Endothelial cell of umbilical vein (primary cell): ENCODE measurements at regions not wholly inside any gene's neighbourhood (a gene's known extent, or its start where the extent isn't known, plus 50 kb on each side); places are given as distances from the start of the nearest gene placed in this dataset.

Experiments used
- BruUV-seq: library from RNA; stranded (reverse); fragments of 400-500 nt; replicated peaks from 2 replicates; lab custom pipeline; 2021; lab: Mats Ljungman, UMichigan
- CTCF ChIA-PET: fragments of 300-600, 350-600 bp; sonication (Branson Sonifier 250); formaldehyde crosslinking; loops from one replicate; lab custom pipeline; 2021; ENCODE audit warnings: antibody characterized with exemption, inconsistent platforms; lab: Charles Lee
- POLR2A ChIA-PET: fragments of 300-600, 350-600 bp; sonication (Branson Sonifier 250); formaldehyde crosslinking; loops from one replicate; lab custom pipeline; 2021; ENCODE audit warnings: antibody characterized with exemption, inconsistent platforms; lab: Charles Lee
- DNase-seq: peaks from one replicate; pipeline ENCODE4 v3.0.0-alpha.2; 2011; ENCODE audit warnings: low read depth, low spot score
- FAIRE-seq: peaks from 2 replicates; lab custom pipeline; 2011; peaks lifted over from hg19 to GRCh38; lab: Jason Lieb, UNC
- H2AFZ ChIP-seq: 2 replicates; pipeline ENCODE4 v1.6.0; 2012; ENCODE audit warnings: low read depth, low read length, control low read depth, inconsistent platforms
- H3K27ac ChIP-seq: 2 replicates; pipeline ENCODE4 v1.5.1; 2011; ENCODE audit warnings: low read depth, mild to moderate bottlenecking, control low read depth, low read length, moderate library complexity; ENCODE audit not compliant: insufficient read depth
- H3K27me3 ChIP-seq, 2 experiments: 2 replicates each; pipeline versions ENCODE4 v1.6.0 to v1.6.1; 2011; ENCODE audit warnings: low read length in 2 of 2, mixed read lengths in 1 of 2; ENCODE audit not compliant: control insufficient read depth in 2 of 2, insufficient read depth in 2 of 2
- H3K36me3 ChIP-seq, 2 experiments: 2 replicates in 1 of 2; 3 replicates in 1 of 2; pipeline ENCODE4 v1.5.1; 2011; ENCODE audit warnings: low read length in 2 of 2, mild to moderate bottlenecking in 1 of 2, moderate library complexity in 1 of 2; ENCODE audit not compliant: control insufficient read depth in 2 of 2, insufficient read depth in 2 of 2; ENCODE audit errors: extremely low read depth in 1 of 2
- H3K4me1 ChIP-seq: 3 replicates; pipeline ENCODE4 v1.5.1; 2011; ENCODE audit warnings: mild to moderate bottlenecking, low read length; ENCODE audit not compliant: control insufficient read depth, insufficient read depth; ENCODE audit errors: extremely low read depth
- H3K4me2 ChIP-seq: 2 replicates; pipeline ENCODE4 v1.6.1; 2011; ENCODE audit warnings: low read length, control low read depth, mixed read lengths; ENCODE audit not compliant: insufficient read depth
- H3K4me3 ChIP-seq, 3 experiments: fragments of 200-600 bp in 1 of 3; sonication (generic), shearing (Covaris generic) in 1 of 3; replicated peaks in 1 of 3; 2 replicates each; pipeline ENCODE4 v1.5.1; 2011 to 2016; ENCODE audit warnings: control low read depth in 3 of 3, low read length in 3 of 3, mild to moderate bottlenecking in 2 of 3, inconsistent platforms in 1 of 3, low read depth in 1 of 3, moderate library complexity in 1 of 3; ENCODE audit not compliant: insufficient read depth in 1 of 3
- H3K79me2 ChIP-seq: 2 replicates; pipeline ENCODE4 v1.6.0; 2012; ENCODE audit warnings: low read length, inconsistent platforms; ENCODE audit not compliant: control insufficient read depth, insufficient read depth
- H3K9ac ChIP-seq: replicated peaks from 2 replicates; pipeline ENCODE3; 2011; ENCODE audit warnings: low read length, control low read depth; ENCODE audit not compliant: insufficient read depth; ENCODE audit errors: extremely low read depth
- H3K9me1 ChIP-seq: replicated peaks from 3 replicates; pipeline ENCODE4 v1.6.0; 2011; ENCODE audit warnings: mild to moderate bottlenecking, low read length; ENCODE audit not compliant: control insufficient read depth, insufficient read depth; ENCODE audit errors: extremely low read depth
- H3K9me3 ChIP-seq: replicated peaks from 2 replicates; pipeline ENCODE4 v1.5.1; 2012; ENCODE audit warnings: low read length, inconsistent platforms; ENCODE audit not compliant: control insufficient read depth, insufficient read depth
- H4K20me1 ChIP-seq: replicated peaks from 2 replicates; pipeline ENCODE3; 2011; ENCODE audit warnings: mild to moderate bottlenecking, low read length; ENCODE audit not compliant: control insufficient read depth, insufficient read depth; ENCODE audit errors: extremely low read depth
- EZH2 ChIP-seq: IDR thresholded peaks from 2 replicates; pipeline ENCODE4 v1.6.1; 2012; ENCODE audit warnings: borderline replicate concordance, low read depth, mild to moderate bottlenecking, moderate library complexity, low read length, inconsistent platforms; ENCODE audit not compliant: severe bottlenecking
- FOS ChIP-seq: IDR thresholded peaks from 2 replicates; pipeline ENCODE4 v1.6.1; 2011; ENCODE audit warnings: mild to moderate bottlenecking, low read length, moderate library complexity, borderline replicate concordance; ENCODE audit not compliant: insufficient read depth
- GATA2 ChIP-seq: IDR thresholded peaks from 2 replicates; pipeline ENCODE4 v1.7.0; 2011; ENCODE audit warnings: low read depth, mild to moderate bottlenecking, moderate library complexity, mixed read lengths, low read length; ENCODE audit not compliant: insufficient read length, insufficient read depth
- dilution Hi-C: fragments of 300-500 bp; cut with MboI; formaldehyde crosslinking; loops from one replicate; pipeline ENCODE4 v1.15.0; 2019; ENCODE audit warnings: low sequenced_read_pairs; ENCODE audit not compliant: extremely low pct_ligation_motif_present
- intact Hi-C: fragments of 100-400 bp; cut with micrococcal nuclease; formaldehyde crosslinking; loops from one replicate; pipeline ENCODE4 v1.10.0; 2022

DNA sequence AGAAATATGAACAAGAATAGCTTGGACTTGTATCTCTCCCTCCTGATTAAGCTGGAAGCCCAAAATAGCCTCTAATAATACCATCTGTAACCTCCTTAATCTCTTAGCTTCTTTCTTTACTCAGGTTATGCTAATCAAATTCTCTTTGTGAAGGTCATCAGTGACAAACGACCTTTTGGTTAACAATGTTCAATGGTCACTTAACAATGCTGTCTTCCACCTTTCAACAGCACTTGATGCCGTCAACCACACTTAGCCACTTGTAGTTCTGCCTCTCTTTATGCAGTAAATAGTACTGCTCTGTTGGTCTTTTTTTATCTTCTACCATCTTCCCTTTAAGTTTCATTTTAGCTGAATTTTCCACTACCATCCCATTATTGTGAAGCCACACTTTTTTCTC is 476.6 kb upstream of the TGFBR2 start:
- Histone ChIP-seq H2AFZ (no peak overlapping the region), H3K9me1 (no peaks in the 10 kb centered on the region), H3K27me3 (no peaks in the 10 kb centered on the region), H3K36me3 (no peaks in the 10 kb centered on the region), H3K4me3 (no peak overlapping the region), H3K4me2 (no peak overlapping the region), H3K9ac (no peak overlapping the region), H3K9me3 (no peaks in the 10 kb centered on the region), H4K20me1 (no peaks in the 10 kb centered on the region), H3K27ac (no peak overlapping the region), H3K79me2 (no peaks in the 10 kb centered on the region), H3K4me1 (no peaks in the 10 kb centered on the region)
- CTCF ChIA-PET, result interaction anchor here (0.7 kb wide), 1 partner anchor 27 kb away, joined by 3 read pairs; no protein-coding TSS in a partner anchor
- POLR2A ChIA-PET, result no interaction called here
- intact Hi-C loops, result no loop called here
- DNase-seq (no peak), FAIRE-seq (no peak)
- no TSS peak for BruUV-seq
- dilution Hi-C loops, result no loop called here
- TF ChIP-seq FOS (no peak), EZH2 (no peak)

DNA sequence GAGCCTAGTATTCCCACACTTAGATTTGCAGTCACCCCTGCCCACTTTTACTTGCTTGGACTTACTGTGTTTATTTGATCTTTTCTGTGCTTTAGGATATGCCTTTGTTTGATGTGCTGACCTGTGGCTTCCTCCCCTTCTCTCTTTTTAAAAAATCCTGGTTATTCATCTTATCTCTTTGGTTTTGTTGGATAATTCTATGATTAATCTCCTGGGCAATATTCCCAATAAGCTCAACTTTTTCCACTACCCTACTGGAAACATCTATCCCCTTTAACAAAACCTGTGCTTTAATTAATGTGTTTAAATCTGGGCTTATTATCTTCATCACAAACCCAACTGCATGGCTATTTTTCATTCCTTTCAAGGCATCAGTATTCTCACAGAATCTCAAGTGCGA is 476.0 kb upstream of the TGFBR2 start:
- TF ChIP-seq GATA2 (no peak), EZH2 (no peak)
- Histone ChIP-seq H3K9me3 (no peaks in the 10 kb centered on the region), H3K9ac (no peak overlapping the region), H3K4me1 (no peaks in the 10 kb centered on the region), H3K9me1 (no peaks in the 10 kb centered on the region), H3K4me2 (no peak overlapping the region), H3K79me2 (no peaks in the 10 kb centered on the region), H3K4me3 (no peak overlapping the region), H4K20me1 (no peaks in the 10 kb centered on the region), H2AFZ (no peak overlapping the region), H3K36me3 (no peaks in the 10 kb centered on the region), H3K27ac (no peak overlapping the region), H3K27me3 (no peaks in the 10 kb centered on the region)
- intact Hi-C loops (no loop called here), dilution Hi-C loops (no loop called here)
- DNase-seq, result no peak
- no peak for FAIRE-seq
- CTCF ChIA-PET, result no interaction called here
- no TSS peak for BruUV-seq
- POLR2A ChIA-PET, result no interaction called here
